Neural crest cell (in vitro differentiated cells): ENCODE measurements at regions not wholly inside any gene's neighbourhood (a gene's known extent, or its start where the extent isn't known, plus 50 kb on each side); places are given as distances from the start of the nearest gene placed in this dataset.

Source experiments
- DNase-seq: peaks from one replicate; pipeline ENCODE4 v3.0.0; 2021; ENCODE audit warnings: low read depth, mixed read lengths, low spot score
- H3K27ac Mint-ChIP-seq: one replicate; pipeline ENCODE4 v1.8.0; 2021; ENCODE audit warnings: mild to moderate bottlenecking, mixed read lengths; ENCODE audit not compliant: unreplicated experiment
- H3K27me3 Mint-ChIP-seq: 2 replicates; pipeline ENCODE4 v1.8.0; 2021; ENCODE audit warnings: low read depth, mild to moderate bottlenecking, mixed read lengths
- H3K36me3 Mint-ChIP-seq: 2 replicates; pipeline ENCODE4 v1.8.0; 2021; ENCODE audit warnings: low read depth, mild to moderate bottlenecking, mixed read lengths
- H3K4me1 Mint-ChIP-seq: 2 replicates; pipeline ENCODE4 v1.8.0; 2021; ENCODE audit warnings: mixed read lengths
- H3K4me3 Mint-ChIP-seq: one replicate; pipeline ENCODE4 v1.8.0; 2021; ENCODE audit warnings: mild to moderate bottlenecking, mixed read lengths
- H3K9me3 Mint-ChIP-seq: 2 replicates; pipeline ENCODE4 v1.8.0; 2021; ENCODE audit warnings: mixed read lengths
- TF ChIP-seq, protein P1 (sequence below): fragments of 200-600 bp; sonication (generic); conservative IDR thresholded peaks from 2 replicates; pipeline ENCODE4 v1.5.0; 2021; ENCODE audit warnings: antibody characterized with exemption, mild to moderate bottlenecking

DNA sequence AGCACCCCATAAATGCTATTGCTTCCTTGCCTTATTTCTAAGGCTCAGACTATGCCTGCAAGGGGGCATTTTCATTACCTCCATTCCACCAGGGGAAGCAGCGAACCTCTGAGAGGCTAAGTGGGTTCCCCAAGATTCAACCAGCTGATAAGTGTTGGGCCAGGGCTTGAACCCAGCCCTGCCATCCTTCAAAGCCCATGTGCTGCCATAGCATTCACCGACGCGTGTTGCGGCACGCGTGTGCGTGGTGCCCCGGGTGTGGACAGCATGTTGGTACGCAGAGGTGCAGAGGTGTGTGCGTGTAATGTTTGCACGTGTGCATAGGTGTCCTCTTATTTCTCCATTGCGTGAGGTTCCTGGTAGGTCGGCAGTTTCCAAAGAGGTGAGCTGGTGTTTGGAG lies 66.0 kb upstream of the PPARA start:
- TF ChIP-seq, protein P1, sequence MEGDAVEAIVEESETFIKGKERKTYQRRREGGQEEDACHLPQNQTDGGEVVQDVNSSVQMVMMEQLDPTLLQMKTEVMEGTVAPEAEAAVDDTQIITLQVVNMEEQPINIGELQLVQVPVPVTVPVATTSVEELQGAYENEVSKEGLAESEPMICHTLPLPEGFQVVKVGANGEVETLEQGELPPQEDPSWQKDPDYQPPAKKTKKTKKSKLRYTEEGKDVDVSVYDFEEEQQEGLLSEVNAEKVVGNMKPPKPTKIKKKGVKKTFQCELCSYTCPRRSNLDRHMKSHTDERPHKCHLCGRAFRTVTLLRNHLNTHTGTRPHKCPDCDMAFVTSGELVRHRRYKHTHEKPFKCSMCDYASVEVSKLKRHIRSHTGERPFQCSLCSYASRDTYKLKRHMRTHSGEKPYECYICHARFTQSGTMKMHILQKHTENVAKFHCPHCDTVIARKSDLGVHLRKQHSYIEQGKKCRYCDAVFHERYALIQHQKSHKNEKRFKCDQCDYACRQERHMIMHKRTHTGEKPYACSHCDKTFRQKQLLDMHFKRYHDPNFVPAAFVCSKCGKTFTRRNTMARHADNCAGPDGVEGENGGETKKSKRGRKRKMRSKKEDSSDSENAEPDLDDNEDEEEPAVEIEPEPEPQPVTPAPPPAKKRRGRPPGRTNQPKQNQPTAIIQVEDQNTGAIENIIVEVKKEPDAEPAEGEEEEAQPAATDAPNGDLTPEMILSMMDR = no peak
- Mint-ChIP-seq H3K9me3 (no peaks in the 10 kb centered on the region), H3K27me3 (no peaks in the 10 kb centered on the region), H3K4me3 (no peak overlapping the region), H3K36me3 (no peaks in the 10 kb centered on the region), H3K4me1 (peaks cover 4% of the 10 kb centered on the region), H3K27ac (no peak overlapping the region)
- no peak for DNase-seq

DNA sequence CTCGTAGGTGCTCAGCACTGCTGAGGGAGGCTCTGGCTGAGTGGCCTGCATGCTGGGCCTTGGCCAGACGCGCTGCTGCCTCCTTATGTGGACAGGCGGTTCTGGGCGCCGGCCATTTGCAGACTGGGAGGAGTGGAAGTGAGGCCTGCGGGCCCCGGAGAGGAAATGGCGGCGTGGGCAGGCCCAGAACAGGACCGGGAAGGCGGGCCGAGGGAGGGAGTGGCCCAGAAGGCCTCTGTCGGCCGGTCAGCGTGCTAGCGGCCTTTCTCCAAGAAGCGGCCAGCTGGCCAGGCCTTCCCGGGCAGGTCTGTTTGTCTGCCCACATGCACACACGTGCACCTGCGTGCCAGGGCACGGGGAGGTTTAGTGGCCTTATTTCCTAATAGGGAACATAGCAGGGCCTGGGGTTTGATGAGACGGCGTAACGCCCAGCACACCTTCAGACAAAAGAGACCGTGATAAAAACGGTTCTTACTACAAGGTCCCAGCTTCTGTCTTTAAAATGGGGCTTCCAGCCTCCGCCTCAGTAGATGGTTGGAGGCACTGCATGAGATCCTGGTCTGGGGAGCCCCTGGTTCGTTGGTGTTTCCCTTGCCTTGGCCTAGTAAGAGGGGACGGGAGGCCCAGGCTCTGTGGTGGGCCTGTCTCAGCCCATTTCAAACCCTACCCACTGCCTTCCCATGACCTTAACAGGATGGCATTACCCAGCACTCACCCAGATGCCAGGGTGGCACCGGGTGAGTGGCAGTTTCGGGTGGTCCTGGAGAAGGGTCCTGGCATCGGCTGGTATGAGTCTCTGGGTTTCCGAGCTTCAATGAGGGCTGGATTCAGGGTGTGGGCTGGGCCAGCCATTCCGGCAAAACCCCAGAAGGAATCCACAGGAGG lies 65.1 kb upstream of the PPARA start:
- Mint-ChIP-seq H3K4me1 (peaks cover 4% of the 10 kb centered on the region), H3K27me3 (no peaks in the 10 kb centered on the region), H3K9me3 (no peaks in the 10 kb centered on the region), H3K27ac (no peak overlapping the region), H3K4me3 (no peak overlapping the region), H3K36me3 (no peaks in the 10 kb centered on the region)
- TF ChIP-seq, protein P1 = no peak
- no peak for DNase-seq

DNA sequence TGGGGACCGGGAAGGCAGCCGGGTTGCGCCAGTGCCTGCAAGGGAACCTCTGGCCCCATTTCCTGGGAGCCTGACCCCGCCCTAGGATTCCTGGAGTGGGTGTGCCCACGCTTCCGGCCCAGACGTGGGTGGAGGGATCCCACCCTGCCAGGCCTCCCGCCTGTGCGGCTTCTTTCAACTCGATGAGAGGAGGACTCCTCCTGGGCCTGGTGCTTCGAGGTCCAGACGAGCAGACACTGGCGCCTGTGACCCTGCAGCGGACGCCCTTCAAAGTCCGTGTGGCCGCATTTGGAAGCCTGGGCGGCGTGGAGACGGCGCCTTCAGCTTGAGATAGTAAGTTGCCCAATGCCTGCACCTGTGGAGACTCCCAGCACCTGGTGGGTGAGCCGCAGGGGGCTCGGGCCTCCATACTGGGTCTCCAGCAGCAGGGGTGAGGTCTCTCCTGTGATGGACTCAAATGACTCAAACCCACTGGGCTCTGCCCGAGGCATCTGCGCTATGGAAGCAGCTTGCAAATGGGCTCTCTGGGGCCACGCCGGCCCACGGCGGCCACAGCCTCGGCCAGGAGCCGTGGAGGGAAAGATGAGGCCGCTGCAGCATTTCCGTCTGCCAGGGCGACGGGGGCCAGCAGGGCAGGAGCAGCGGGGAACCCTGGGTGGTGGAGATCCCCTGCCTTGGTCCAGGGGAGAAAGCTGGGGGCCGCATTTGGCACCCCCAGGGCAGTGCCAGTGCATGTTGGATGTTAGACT lies 64.3 kb upstream of the PPARA start:
- Mint-ChIP-seq H3K36me3 (no peaks in the 10 kb centered on the region), H3K9me3 (no peaks in the 10 kb centered on the region)
- TF ChIP-seq, protein P1 = no peak

DNA sequence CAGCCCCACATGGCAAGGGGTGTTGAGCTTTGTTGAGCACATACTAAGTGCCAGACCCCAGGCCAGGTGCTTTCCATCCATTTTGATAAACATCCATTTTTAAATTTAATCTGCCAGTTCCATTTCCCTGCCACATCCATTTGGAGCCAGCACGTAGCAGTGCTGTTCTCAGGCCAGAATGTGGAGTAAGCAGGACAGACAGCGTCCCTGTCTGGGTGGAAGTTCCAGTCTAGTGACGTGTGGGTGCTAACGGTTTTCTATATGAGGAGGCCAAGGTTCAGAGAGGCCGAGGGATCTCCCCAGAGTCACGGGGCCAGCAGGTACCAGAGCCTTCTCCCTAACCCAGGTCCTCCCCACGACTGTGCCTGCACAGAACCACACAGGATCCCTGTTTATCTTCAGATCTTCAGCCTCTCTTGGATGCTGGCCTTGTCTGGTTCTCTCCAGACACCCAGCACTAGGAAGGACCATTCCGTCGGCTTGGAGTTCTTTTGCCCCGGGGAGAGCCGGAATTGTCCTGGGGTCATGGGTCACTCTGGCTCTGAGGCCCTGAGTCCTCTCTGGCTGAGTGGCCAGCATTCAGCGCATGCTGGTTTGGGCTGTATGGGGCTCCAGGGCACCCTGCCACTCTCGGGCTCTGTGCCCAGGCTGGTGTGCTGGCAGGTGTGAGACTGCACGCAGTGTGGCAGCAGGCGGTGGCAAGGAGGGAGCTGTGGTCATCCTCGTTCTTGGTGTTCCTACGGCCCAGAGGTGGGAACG lies 63.6 kb upstream of the PPARA start:
- Mint-ChIP-seq H3K27ac (no peak overlapping the region), H3K4me1 (peaks cover 4% of the 10 kb centered on the region), H3K36me3 (no peaks in the 10 kb centered on the region), H3K9me3 (no peaks in the 10 kb centered on the region), H3K4me3 (no peak overlapping the region), H3K27me3 (no peaks in the 10 kb centered on the region)
- no peak for DNase-seq
- TF ChIP-seq, protein P1 = no peak

More for the DNA sequence above, 64.3 kb upstream of the PPARA start:
- H3K4me1 Mint-ChIP-seq = peaks cover 4% of the 10 kb centered on the region
- DNase-seq = no peak
- no peak overlapping the region for H3K27ac Mint-ChIP-seq
- no peaks in the 10 kb centered on the region for H3K27me3 Mint-ChIP-seq
- H3K4me3 Mint-ChIP-seq = no peak overlapping the region

DNA sequence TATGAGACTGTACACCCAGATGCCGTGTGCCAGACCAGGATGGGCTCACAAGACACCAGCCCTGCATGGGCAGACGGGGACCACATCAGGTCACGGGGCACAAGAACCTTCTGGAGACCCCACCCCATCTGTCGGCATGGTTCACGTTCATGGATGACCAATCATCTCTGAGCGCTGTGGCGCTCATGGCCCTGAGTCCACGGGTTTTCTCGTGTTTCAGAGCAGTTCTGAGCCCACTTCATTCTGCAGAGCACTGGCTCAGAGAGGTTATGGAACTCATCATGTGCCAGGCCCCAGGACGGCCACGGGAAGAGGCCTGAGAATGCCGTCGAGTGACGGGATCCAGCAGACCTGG lies 63.0 kb upstream of the PPARA start:
- Mint-ChIP-seq H3K9me3 (no peaks in the 10 kb centered on the region), H3K36me3 (no peaks in the 10 kb centered on the region), H3K4me3 (no peak overlapping the region), H3K4me1 (peaks cover 4% of the 10 kb centered on the region), H3K27me3 (no peaks in the 10 kb centered on the region), H3K27ac (no peak overlapping the region)
- TF ChIP-seq, protein P1 = no peak
- no peak for DNase-seq
